ENCODE measurements at regions not wholly inside any gene's neighbourhood (a gene's known extent, or its start where the extent isn't known, plus 50 kb on each side); places are given as distances from the start of the nearest gene placed in this dataset.
"Not testable (repeated sequence)": the region's sequence is repeated elsewhere in the genome, so short reads cannot be mapped to it uniquely, and the experiment has no call there.

DNA sequence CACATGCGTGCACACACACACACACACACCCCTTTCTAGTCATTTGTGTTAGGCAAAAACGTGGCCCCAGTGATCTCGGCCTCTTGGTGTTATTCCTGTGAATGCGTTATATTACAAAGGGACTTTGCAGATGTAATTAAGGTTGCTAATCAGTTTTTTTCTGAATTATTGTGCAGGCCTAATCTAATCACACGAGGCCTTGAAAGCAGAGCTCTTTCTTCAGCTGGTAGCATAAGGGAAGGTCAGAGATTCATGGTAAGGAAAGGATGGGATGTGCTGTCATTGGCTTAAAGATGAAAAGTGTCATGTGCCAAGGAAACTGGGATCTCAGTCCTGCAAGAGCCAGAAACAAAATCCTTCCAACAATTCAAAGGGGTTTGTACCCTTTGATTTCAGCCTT lies 113.4 kb upstream of the ELAC2 start:
- DNase-seq, result no peak

DNA sequence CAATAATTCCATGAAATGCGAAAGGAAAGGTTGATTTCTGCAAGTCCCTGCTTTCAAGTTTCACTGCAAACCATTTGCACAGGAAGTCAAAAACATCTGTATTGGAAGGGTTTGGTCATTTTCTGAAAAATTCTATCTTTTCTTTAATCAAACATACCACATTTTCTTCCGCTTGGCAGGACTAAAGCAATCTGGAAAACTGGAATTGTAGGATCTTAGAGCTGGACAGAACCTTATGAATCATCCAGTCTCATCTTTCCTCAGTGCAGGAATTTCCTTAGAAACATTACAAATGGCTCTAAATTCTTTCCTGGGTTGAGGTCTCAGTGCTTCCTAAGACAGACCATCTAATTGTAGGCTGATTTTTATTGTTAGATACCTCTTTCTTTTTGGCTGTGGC lies 111.5 kb upstream of the ELAC2 start:
- DNase-seq, result no peak

DNA sequence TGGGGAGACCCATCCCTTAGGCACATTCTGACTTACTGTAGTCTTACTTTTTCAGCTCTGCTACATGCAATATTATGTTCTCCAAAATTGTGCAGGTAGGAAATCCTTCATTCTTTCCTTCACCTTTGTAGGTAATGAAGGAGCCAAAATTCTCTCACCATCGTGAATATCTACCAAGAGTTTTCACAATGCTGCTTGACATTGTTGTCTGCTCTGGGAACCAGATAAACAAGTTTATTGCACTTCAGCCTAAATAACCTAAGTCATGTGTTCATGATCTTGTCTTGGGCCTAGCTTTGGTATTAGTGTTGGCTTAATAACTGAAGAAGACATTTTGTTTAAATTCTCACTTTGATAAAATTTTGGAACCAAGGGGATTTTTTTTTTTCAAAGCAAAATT lies 110.8 kb upstream of the ELAC2 start:
- DNase-seq, result no peak

- no peak for DNase-seq
Observed at GRCh38 chr17:13127921-13128602, 110.2 kb upstream of the ELAC2 start.

DNA sequence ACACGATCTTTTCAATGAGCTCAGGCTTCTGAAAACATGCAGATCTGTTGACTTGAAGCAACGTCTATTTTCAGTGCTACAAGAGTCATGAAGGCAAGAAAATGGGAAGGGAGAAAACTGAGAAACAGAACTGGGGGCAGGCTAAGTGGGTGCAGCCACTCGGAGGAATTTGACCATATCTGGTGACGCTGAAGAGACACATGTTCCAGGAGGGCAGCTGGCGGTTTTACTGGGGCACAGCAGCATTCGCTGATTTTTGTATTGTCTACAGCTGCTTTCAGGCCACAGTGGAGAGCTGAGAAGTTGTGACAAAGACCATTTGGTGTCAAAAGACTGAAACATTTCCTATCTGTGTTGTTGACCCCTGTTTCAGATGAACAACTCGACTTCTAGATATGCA lies 103.0 kb upstream of the ELAC2 start:
- no peak for DNase-seq

DNA sequence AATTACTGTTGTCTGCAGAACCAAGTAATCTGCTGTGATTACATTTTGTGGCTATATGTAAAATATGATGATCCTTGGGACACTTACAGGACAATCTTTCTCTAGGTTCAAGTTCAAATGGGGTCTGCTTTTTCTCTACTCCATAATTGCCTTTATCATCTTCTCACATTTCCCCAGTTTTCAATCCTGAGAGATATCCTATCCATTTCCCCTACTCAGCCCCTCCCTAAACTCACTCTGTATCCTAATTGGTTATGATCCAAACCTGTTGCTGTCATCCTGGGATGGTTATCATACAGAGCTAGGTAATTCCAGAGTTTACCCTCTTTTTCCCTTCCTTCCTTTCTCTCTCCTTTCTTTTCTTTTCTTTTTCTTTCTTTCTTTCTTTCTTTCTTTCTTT lies 100.5 kb upstream of the ELAC2 start:
- no peak for DNase-seq

- no peak for DNase-seq
Observed at GRCh38 chr17:13117616-13118015, 99.8 kb upstream of the ELAC2 start.

DNA sequence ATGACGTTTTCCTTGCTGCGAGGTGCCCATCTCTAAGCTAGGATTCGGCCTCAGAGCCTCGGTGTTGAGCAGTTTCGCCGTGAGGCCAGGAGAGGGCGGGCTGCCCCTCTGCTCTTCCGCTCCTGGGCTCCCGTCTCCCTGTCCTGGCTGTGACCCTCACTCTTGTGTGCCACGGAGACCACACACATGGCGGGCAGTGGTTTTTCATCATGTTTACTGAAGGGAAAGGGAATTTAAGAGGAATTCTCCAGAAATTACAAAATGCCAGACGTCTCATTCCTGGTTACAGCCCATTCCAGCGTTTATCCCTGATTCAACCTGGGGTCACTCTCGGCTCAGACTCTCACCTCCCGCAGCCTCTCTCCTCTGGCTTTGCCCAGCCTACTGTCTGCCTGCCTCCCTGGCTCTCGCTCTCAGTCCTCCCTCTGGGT lies 96.8 kb upstream of the ELAC2 start:
- no peak for DNase-seq

- DNase-seq, result no peak
Observed at GRCh38 chr17:13113821-13114525, 96.1 kb upstream of the ELAC2 start.

- DNase-seq, result no peak
Observed at GRCh38 chr17:13107676-13108235, 89.9 kb upstream of the ELAC2 start.

- DNase-seq, result no peak
Observed at GRCh38 chr17:13106171-13106570, 88.3 kb upstream of the ELAC2 start.

- DNase-seq, result no peak
Observed at GRCh38 chr17:13104576-13104975, 86.7 kb upstream of the ELAC2 start.

- DNase-seq, result no peak
Observed at GRCh38 chr17:13102477-13102876, 84.7 kb upstream of the ELAC2 start.

DNA sequence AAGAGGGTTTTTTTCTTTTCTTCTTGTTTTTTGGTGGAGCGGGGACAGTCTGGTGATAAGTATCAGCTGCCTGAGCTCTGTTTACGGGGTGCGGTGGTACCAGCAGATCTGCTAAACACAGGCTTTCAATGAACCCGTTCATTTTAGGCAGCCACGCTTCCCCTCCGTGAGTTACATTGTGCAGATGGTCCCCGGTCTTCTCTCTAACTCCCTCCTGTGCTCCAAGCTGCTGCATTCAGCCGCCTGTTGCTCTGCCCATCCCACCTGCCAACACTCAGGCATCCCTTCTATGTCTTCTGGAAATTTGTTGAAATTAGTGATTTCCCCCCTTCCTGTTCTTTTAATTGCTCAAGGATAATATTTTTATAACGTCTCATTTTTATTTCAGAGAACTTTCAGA lies 82.1 kb upstream of the ELAC2 start:
- DNase-seq, result no peak

- no peak for DNase-seq
Observed at GRCh38 chr17:13099089-13099735, 81.4 kb upstream of the ELAC2 start.

DNA sequence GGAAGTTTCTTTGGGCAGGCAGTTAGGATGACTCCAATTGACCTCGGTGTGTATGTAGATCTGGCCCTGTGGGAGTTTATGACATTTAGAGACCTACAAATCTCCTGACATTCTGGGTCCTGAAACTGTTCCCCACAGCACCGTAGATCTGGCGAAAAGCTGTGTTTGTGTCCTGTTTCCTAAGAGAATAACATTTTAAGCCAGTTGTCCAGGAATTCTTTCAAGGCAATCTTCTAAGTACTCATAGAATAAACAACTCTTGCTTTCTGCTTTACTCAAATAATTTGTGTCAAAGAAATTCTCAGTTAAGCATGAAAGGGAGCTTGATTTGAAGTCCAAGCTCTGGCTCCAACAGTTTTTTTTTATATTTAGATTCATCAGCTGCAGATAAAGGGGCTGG lies 78.5 kb upstream of the ELAC2 start:
- no peak for DNase-seq

DNA sequence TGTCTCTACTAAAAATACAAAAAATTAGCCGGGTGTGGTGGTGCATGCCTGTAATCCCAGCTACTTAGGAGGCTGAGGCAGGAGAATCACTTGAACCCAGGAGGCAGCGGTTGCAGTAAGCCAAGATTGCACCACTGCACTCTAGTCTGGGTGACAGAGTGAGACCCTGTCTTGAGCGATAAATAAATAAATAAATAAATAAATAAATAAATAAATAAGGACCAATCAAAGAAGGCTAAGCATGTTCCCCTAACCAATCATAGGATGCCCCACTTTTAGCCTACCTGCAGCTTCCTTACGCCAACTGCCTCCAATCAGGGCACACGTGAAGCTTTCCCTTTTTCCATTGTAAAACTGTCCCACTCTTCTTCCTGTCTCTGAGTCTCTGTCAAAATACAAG lies 74.2 kb upstream of the ELAC2 start:
- not testable (repeated sequence) for DNase-seq

- no peak for DNase-seq
Observed at GRCh38 chr17:13088666-13089065, 70.8 kb upstream of the ELAC2 start.

DNA sequence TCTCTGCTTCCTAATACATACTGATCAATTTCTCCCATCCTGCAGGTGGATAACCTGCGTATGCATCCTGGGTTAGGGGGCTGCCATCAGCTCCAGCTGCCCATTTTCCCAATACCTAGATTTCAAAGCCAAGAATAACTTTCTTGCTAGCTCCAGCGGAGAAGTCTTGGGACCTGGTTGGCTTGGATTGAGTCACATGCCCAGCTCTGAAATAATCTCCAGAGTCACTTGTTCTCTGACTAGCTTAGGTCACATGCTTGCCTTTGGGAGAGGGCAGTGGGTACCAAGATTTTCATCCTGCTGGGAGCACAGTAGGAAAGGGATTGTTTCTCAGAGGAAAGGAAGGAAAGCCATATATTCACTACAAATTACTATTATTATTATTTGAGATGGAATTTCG lies 70.0 kb upstream of the ELAC2 start:
- no peak for DNase-seq

DNA sequence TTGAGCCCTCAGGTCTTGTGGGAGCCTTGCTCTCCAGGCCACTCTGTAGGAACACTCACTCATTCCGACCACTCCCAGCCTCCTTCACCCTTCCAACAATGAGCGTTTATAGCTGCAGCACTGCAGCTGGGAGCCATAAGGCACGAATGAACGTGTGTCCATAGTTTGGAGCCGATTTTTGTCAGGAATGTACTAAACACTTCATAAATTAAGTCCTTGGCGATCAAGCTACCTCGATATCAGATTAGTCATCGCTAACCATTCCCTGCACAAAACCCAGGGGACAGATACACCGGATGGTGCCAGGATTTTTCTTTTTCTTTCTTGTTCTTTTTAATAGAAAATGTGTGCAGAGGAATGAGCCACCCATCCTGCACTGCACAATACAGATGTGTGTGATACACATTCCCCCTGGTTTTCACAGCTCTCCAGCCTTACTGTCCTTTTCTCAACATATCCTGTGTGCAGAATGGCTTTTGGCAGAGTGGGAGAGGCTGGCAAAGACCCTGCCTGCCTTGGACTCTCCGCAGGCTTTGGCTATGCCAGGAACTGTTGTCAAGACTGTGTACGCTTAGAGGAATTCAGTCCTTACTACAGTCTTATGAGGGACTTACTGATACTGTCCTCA lies 68.4 kb upstream of the ELAC2 start:
- no peak for DNase-seq

DNA sequence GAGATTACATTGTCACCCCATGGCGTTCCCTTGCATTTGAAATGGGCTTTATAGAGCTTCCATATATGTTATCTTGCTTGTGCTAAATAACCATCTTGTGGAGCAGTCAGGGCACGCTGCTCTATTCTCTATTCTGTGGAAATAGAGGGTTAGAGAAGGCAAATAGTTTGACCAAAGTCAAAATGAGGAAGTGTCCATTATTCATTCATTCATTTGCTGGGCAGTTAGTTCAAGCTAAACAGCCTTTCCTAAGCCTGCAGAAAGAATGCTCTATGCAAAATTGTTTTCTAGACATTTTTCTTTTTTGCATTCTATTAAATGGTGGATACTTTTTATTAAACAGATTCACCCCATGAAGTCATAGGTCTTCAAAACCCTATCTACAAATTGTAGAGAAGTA lies 67.8 kb upstream of the ELAC2 start:
- DNase-seq, result no peak

- no peak for DNase-seq
Observed at GRCh38 chr17:13084420-13084819, 66.6 kb upstream of the ELAC2 start.

GRCh38 chr17:13078591-13079385 lies 61.0 kb upstream of the ELAC2 start:
- no peak for DNase-seq

All from stimulated activated naive CD4-positive, alpha-beta T cell (primary cell).